ENCODE measurements at regions not wholly inside any gene's neighbourhood (a gene's known extent, or its start where the extent isn't known, plus 50 kb on each side); places are given as distances from the start of the nearest gene placed in this dataset.
"Not testable (repeated sequence)": the region's sequence is repeated elsewhere in the genome, so short reads cannot be mapped to it uniquely, and the experiment has no call there.

DNA sequence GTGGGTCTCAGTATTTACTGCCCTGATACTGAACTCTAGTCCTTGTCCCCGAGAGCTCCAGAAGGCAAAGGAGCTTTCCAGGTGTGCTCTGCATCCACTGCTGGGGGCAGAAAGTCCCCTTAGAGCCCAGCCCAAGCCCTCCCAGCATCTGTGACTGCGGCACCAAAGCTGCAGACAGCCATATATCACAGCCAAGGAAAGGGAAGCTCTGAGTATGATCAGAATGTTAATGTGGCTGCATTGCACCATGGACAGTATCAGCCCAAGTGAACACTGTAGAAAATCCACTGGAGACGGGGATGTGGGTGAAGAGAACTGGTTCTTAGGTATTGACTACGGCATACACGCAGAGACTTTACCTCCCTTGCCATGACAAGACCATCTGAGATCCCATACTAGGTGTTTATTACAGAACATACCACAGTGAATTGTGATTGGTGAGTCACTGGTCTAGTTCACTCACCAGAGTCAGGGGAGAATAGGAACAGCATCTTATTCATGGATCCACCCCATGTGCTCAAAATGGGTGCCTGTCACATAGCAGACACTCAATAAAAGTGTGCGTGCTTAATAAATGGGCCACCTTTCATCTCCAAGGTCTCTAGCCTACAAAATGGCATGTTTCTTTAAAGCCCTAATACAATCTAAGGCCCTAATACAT, 170.3 kb downstream of the HHIPL2 start:
- no peaks in the 10 kb centered on the region for H3K27me3 ChIP-seq (ENCODE audit: insufficient read depth, low read length)
- no peak overlapping the region for H4K8ac ChIP-seq (replicated peaks; ENCODE audit: insufficient read length, low read depth, low read length)
- no peak overlapping the region for H2BK12ac ChIP-seq (ENCODE audit: insufficient read length, low read depth, low read length)
- no peaks in the 10 kb centered on the region for H3K4me1 ChIP-seq (ENCODE audit: insufficient read depth, low read length)
- no peaks in the 10 kb centered on the region; the same call in 1 of the 2 replicates for H3K27me3 Mint-ChIP-seq (ENCODE audit: low read depth)
- no peak overlapping the region for H2BK5ac ChIP-seq (ENCODE audit: insufficient read length, low read length)
- no peak overlapping the region for H2BK15ac ChIP-seq (ENCODE audit: low read depth, low read length)
- no peaks in the 10 kb centered on the region for H3K79me1 ChIP-seq (ENCODE audit: insufficient read depth, low read depth, low read length, poor library complexity, severe bottlenecking)
- H3K18ac ChIP-seq (ENCODE audit: insufficient read length, low read depth, low read length): no peak overlapping the region
- peaks cover 5 to 11% of the 10 kb centered on the region in 2 experiments; a peak in 3 of 4 replicates for H3K4me1 Mint-ChIP-seq
- no peak overlapping the region for H3K23ac ChIP-seq (ENCODE audit: insufficient read length, low read depth, low read length)
- H4K5ac ChIP-seq (ENCODE audit: insufficient read length, low read depth, low read length): no peak overlapping the region
- H2AK5ac ChIP-seq (ENCODE audit: insufficient read length, low read length): no peak overlapping the region
- no peak overlapping the region for H2BK120ac ChIP-seq (ENCODE audit: low read depth, low read length, poor library complexity, severe bottlenecking)
- no peak overlapping the region for H3K4ac ChIP-seq (ENCODE audit: low read depth, low read length)
- H4K91ac ChIP-seq (ENCODE audit: insufficient read length, low read depth, low read length): no peak overlapping the region
- no peak for DNase-seq
- no peak overlapping the region for H3K56ac ChIP-seq (ENCODE audit: insufficient read length, low read depth, low read length)
- no peak overlapping the region for H3K4me2 ChIP-seq (ENCODE audit: insufficient read depth, insufficient read length, low read length)
- H3K27ac ChIP-seq (ENCODE audit: insufficient read length, low read depth, low read length): no peak overlapping the region
- H3K27ac Mint-ChIP-seq: no peak overlapping the region
- no peak overlapping the region for H3K4me3 Mint-ChIP-seq
- no peak overlapping the region for H2BK20ac ChIP-seq (ENCODE audit: low read depth, low read length, poor library complexity, severe bottlenecking)
- H3K9me3 ChIP-seq (ENCODE audit: control insufficient read depth, low read depth, low read length): no peaks in the 10 kb centered on the region
- no peaks in the 10 kb centered on the region for H3K23me2 ChIP-seq (ENCODE audit: insufficient read length, low read depth, low read length, poor library complexity, severe bottlenecking)
- H3K36me3 Mint-ChIP-seq (ENCODE audit: insufficient read depth in 1 of 3, low read depth in 3 of 3): no peaks in the 10 kb centered on the region
- H3K79me2 ChIP-seq (ENCODE audit: insufficient read depth, low read length): no peaks in the 10 kb centered on the region
- no CpG with 5 or more reads among the region's 6 CpGs for WGBS (ENCODE audit: extremely low coverage, insufficient read length, low lambda C conversion rate)
- no peak overlapping the region for H2AFZ ChIP-seq (ENCODE audit: low read length)
- H3K9me3 Mint-ChIP-seq: peaks cover 0 to 7% of the 10 kb centered on the region in 2 experiments; a peak in 2 of 5 replicates
- H3T11ph ChIP-seq (ENCODE audit: low read length): no peak overlapping the region
- H3K14ac ChIP-seq (ENCODE audit: insufficient read depth, low read length): no peak overlapping the region
- H3K9ac ChIP-seq (ENCODE audit: extremely low read depth, insufficient read length, low read length): no peak overlapping the region
- TF ChIP-seq, protein P1, sequence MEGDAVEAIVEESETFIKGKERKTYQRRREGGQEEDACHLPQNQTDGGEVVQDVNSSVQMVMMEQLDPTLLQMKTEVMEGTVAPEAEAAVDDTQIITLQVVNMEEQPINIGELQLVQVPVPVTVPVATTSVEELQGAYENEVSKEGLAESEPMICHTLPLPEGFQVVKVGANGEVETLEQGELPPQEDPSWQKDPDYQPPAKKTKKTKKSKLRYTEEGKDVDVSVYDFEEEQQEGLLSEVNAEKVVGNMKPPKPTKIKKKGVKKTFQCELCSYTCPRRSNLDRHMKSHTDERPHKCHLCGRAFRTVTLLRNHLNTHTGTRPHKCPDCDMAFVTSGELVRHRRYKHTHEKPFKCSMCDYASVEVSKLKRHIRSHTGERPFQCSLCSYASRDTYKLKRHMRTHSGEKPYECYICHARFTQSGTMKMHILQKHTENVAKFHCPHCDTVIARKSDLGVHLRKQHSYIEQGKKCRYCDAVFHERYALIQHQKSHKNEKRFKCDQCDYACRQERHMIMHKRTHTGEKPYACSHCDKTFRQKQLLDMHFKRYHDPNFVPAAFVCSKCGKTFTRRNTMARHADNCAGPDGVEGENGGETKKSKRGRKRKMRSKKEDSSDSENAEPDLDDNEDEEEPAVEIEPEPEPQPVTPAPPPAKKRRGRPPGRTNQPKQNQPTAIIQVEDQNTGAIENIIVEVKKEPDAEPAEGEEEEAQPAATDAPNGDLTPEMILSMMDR (conservative IDR thresholded peaks at IDR 0.05): no peak
- no peaks in the 10 kb centered on the region for H4K20me1 ChIP-seq (ENCODE audit: control insufficient read depth, insufficient read depth, insufficient read length)

DNA sequence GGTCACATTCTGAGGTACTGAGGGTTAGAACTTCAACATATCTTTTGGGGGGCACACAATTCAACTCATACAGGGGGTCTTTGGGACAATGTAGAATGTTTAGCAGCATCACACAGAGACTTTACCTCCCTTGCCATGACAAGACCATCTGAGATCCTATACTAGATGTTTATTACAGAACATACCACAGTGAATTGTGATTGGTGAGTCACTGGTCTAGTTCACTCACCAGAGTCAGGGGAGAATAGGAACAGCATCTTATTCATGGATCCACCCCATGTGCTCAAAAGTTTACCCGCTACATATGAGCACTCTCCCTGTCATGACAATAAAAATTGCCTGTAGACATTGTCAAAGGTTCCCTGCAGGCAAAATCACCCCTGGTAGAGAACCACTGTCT, 171.1 kb downstream of the HHIPL2 start:
- H3K56ac ChIP-seq (ENCODE audit: insufficient read length, low read depth, low read length); H3K4me1 Mint-ChIP-seq; H3K9ac ChIP-seq (ENCODE audit: extremely low read depth, insufficient read length, low read length); H3K27me3 Mint-ChIP-seq (ENCODE audit: low read depth); H3K23ac ChIP-seq (ENCODE audit: insufficient read length, low read depth, low read length); H3K4me2 ChIP-seq (ENCODE audit: insufficient read depth, insufficient read length, low read length); H3K36me3 Mint-ChIP-seq (ENCODE audit: insufficient read depth in 1 of 3, low read depth in 3 of 3); H4K91ac ChIP-seq (ENCODE audit: insufficient read length, low read depth, low read length); H4K20me1 ChIP-seq (ENCODE audit: control insufficient read depth, insufficient read depth, insufficient read length); H3K4ac ChIP-seq (ENCODE audit: low read depth, low read length); H2BK120ac ChIP-seq (ENCODE audit: low read depth, low read length, poor library complexity, severe bottlenecking); H3K27ac ChIP-seq (ENCODE audit: insufficient read length, low read depth, low read length); H3K4me1 ChIP-seq (ENCODE audit: insufficient read depth, low read length); H3K79me2 ChIP-seq (ENCODE audit: insufficient read depth, low read length); H3T11ph ChIP-seq (ENCODE audit: low read length); H3K23me2 ChIP-seq (ENCODE audit: insufficient read length, low read depth, low read length, poor library complexity, severe bottlenecking); H2BK5ac ChIP-seq (ENCODE audit: insufficient read length, low read length); H4K5ac ChIP-seq (ENCODE audit: insufficient read length, low read depth, low read length); H2AFZ ChIP-seq (ENCODE audit: low read length); H3K9me3 ChIP-seq (ENCODE audit: control insufficient read depth, low read depth, low read length); H3K18ac ChIP-seq (ENCODE audit: insufficient read length, low read depth, low read length); H3K14ac ChIP-seq (ENCODE audit: insufficient read depth, low read length); H4K8ac ChIP-seq (replicated peaks; ENCODE audit: insufficient read length, low read depth, low read length); H2BK12ac ChIP-seq (ENCODE audit: insufficient read length, low read depth, low read length); H3K9me3 Mint-ChIP-seq; H2AK5ac ChIP-seq (ENCODE audit: insufficient read length, low read length); H3K79me1 ChIP-seq (ENCODE audit: insufficient read depth, low read depth, low read length, poor library complexity, severe bottlenecking); H2BK15ac ChIP-seq (ENCODE audit: low read depth, low read length); H3K27ac Mint-ChIP-seq; H3K27me3 ChIP-seq (ENCODE audit: insufficient read depth, low read length); H2BK20ac ChIP-seq (ENCODE audit: low read depth, low read length, poor library complexity, severe bottlenecking); H3K4me3 Mint-ChIP-seq; DNase-seq: not testable (repeated sequence)
- WGBS (ENCODE audit: extremely low coverage, insufficient read length, low lambda C conversion rate): no CpG with 5 or more reads among the region's 1 CpG
